Panc1 (cell line): ENCODE measurements at regions not wholly inside any gene's neighbourhood (a gene's known extent, or its start where the extent isn't known, plus 50 kb on each side); places are given as distances from the start of the nearest gene placed in this dataset.

Experiments used
- ATAC-seq: fragments of 200-7000 bp; cut with Tn5 transposase; 2 replicates; pipeline ENCODE4 v1.9.1; 2020; ENCODE audit warnings: mild to moderate bottlenecking, moderate library complexity
- BruUV-seq: library from RNA; stranded (reverse); fragments of 400-500 nt; replicated peaks from 2 replicates; lab custom pipeline; 2021; lab: Mats Ljungman, UMichigan
- CTCF ChIA-PET: fragments of 300-600 bp; sonication (Branson Sonifier 250); formaldehyde crosslinking; loops from one replicate; lab custom pipeline; 2022; ENCODE audit warnings: antibody characterized with exemption; lab: Charles Lee
- POLR2A ChIA-PET: fragments of 300-600 bp; sonication (Branson Sonifier 250); formaldehyde crosslinking; loops from one replicate; lab custom pipeline; 2022; ENCODE audit warnings: antibody characterized with exemption; lab: Charles Lee
- DNase-seq: peaks from one replicate; pipeline ENCODE4 v3.0.0-alpha.2; 2010; ENCODE audit warnings: low read depth, low spot score
- H3K27ac ChIP-seq: 2 replicates; pipeline ENCODE4 v1.5.1; 2011; ENCODE audit warnings: mild to moderate bottlenecking, low read length, inconsistent platforms
- H3K27me3 ChIP-seq: fragments of 200-500 bp; sonication (Bioruptor generic); 2 replicates; pipeline ENCODE4 v1.6.0; 2014; ENCODE audit warnings: low read length, inconsistent platforms; ENCODE audit not compliant: control insufficient read depth, insufficient read depth
- H3K36me3 ChIP-seq: fragments of 200-500 bp; sonication (Bioruptor generic); 2 replicates; pipeline ENCODE4 v1.5.1; 2014; ENCODE audit warnings: inconsistent platforms, mild to moderate bottlenecking, low read length, moderate library complexity; ENCODE audit not compliant: control insufficient read depth, insufficient read depth
- H3K4me1 ChIP-seq: 2 replicates; pipeline ENCODE4 v1.5.1; 2011; ENCODE audit warnings: inconsistent platforms, mild to moderate bottlenecking, low read length, moderate library complexity; ENCODE audit not compliant: control insufficient read depth, insufficient read depth
- H3K4me3 ChIP-seq, 2 experiments: 2 replicates each; pipeline ENCODE4 v1.5.1; 2011 to 2012; ENCODE audit warnings: low read depth in 2 of 2, low read length in 2 of 2, mild to moderate bottlenecking in 2 of 2, inconsistent platforms in 1 of 2, moderate library complexity in 1 of 2
- H3K9me3 ChIP-seq: fragments of 200-500 bp; sonication (Bioruptor generic); 2 replicates; pipeline ENCODE4 v1.5.1; 2014; ENCODE audit warnings: low read depth, mild to moderate bottlenecking, inconsistent platforms, low read length, moderate library complexity; ENCODE audit not compliant: control insufficient read depth, insufficient read depth
- POLR2AphosphoS5 ChIP-seq: IDR thresholded peaks from 2 replicates; pipeline ENCODE4 v1.6.1; 2012; ENCODE audit warnings: mild to moderate bottlenecking, low read depth, low read length, moderate library complexity
- SIN3A ChIP-seq: IDR thresholded peaks from 2 replicates; pipeline ENCODE4 v1.6.1; 2012; ENCODE audit warnings: low read depth, mild to moderate bottlenecking, low read length, moderate library complexity, borderline replicate concordance; ENCODE audit not compliant: insufficient read depth
- TCF7L2 ChIP-seq: IDR thresholded peaks from 2 replicates; pipeline ENCODE4 v1.6.1; 2011; ENCODE audit warnings: mild to moderate bottlenecking, low read depth, low read length, inconsistent platforms
- in situ Hi-C: cut with HindIII; loops from 2 replicates; pipeline ENCODE4 v1.10.0; 2016; ENCODE audit warnings: low sequenced_read_pairs, low pct_unique_long_range_greater_than_20kb
- intact Hi-C: fragments of 100-400 bp; cut with micrococcal nuclease; formaldehyde crosslinking; loops from one replicate; pipeline ENCODE4 v1.10.0; 2022; ENCODE audit not compliant: unreplicated experiment
- TF ChIP-seq, protein P1 (sequence below): fragments of 450-650 bp; IDR thresholded peaks from 2 replicates; pipeline ENCODE4 v1.5.1; 2017; ENCODE audit warnings: mild to moderate bottlenecking
- TF ChIP-seq, protein P2 (sequence below), 2 experiments: IDR thresholded peaks; 2 replicates each; pipeline ENCODE4 v1.6.1; 2011 to 2012; ENCODE audit warnings: low read depth in 2 of 2, control low read depth in 1 of 2, low read length in 1 of 2, mild to moderate bottlenecking in 1 of 2, moderate library complexity in 1 of 2; ENCODE audit not compliant: insufficient read depth in 1 of 2

DNA sequence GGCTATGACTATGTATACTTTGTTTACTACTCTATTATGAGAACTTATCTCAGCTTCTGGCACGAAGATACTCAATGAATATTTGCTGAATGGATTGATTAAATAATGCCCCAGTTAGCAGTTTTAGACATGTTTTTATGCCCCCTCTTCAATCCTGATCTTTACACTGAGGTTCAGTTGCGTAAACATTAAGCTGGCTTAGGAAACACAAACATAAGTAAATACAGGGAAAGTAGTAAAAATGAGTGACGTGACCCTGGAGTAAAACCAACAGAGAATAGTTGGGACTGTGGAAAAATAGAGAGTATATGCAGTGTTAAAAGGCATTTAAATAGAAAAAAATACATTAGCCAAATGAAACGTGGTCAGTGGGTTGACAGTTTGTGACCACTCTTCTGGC lies 387.0 kb upstream of the ACTRT1 start:
- Histone ChIP-seq H3K36me3 (no peaks in the 10 kb centered on the region), H3K27me3 (no peaks in the 10 kb centered on the region), H3K4me3 (no peak overlapping the region), H3K27ac (no peak overlapping the region), H3K9me3 (no peaks in the 10 kb centered on the region), H3K4me1 (no peaks in the 10 kb centered on the region)
- ATAC-seq (no peak), DNase-seq (no peak)
- CTCF ChIA-PET = no interaction called here
- BruUV-seq = no TSS peak
- in situ Hi-C loops (no loop called here), intact Hi-C loops (no loop called here)
- TF ChIP-seq, protein P1, sequence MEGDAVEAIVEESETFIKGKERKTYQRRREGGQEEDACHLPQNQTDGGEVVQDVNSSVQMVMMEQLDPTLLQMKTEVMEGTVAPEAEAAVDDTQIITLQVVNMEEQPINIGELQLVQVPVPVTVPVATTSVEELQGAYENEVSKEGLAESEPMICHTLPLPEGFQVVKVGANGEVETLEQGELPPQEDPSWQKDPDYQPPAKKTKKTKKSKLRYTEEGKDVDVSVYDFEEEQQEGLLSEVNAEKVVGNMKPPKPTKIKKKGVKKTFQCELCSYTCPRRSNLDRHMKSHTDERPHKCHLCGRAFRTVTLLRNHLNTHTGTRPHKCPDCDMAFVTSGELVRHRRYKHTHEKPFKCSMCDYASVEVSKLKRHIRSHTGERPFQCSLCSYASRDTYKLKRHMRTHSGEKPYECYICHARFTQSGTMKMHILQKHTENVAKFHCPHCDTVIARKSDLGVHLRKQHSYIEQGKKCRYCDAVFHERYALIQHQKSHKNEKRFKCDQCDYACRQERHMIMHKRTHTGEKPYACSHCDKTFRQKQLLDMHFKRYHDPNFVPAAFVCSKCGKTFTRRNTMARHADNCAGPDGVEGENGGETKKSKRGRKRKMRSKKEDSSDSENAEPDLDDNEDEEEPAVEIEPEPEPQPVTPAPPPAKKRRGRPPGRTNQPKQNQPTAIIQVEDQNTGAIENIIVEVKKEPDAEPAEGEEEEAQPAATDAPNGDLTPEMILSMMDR = no peak
- POLR2A ChIA-PET = no interaction called here

DNA sequence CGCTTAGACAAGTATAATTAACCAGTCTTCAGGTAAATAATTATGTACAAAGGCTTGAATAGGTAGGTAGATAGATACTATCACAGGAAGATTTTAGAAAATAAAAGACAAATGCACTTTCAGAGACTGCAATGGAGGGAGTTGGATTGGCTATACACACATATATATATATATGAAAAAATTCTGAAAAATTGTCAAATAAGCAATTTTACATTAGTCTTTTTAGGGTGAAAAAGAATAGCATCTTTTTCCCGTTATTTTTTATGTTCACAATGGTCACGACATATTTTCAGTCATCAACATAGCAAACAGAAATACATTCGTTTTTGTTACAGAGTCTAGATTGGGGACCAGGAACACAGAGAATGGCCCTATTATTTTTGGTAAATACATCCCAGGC lies 385.9 kb upstream of the ACTRT1 start:
- no peaks in the 10 kb centered on the region for H3K9me3 ChIP-seq
- no TSS peak for BruUV-seq
- ChIA-PET POLR2A (no interaction called here), CTCF (no interaction called here)
- H3K27ac ChIP-seq = no peak overlapping the region
- no peak overlapping the region for H3K4me3 ChIP-seq
- in situ Hi-C loops = no loop called here
- H3K36me3 ChIP-seq = no peaks in the 10 kb centered on the region
- intact Hi-C loops = no loop called here
- no peak for TF ChIP-seq TCF7L2
- ATAC-seq (no peak), DNase-seq (no peak)
- H3K4me1 ChIP-seq = no peaks in the 10 kb centered on the region
- H3K27me3 ChIP-seq = no peaks in the 10 kb centered on the region

DNA sequence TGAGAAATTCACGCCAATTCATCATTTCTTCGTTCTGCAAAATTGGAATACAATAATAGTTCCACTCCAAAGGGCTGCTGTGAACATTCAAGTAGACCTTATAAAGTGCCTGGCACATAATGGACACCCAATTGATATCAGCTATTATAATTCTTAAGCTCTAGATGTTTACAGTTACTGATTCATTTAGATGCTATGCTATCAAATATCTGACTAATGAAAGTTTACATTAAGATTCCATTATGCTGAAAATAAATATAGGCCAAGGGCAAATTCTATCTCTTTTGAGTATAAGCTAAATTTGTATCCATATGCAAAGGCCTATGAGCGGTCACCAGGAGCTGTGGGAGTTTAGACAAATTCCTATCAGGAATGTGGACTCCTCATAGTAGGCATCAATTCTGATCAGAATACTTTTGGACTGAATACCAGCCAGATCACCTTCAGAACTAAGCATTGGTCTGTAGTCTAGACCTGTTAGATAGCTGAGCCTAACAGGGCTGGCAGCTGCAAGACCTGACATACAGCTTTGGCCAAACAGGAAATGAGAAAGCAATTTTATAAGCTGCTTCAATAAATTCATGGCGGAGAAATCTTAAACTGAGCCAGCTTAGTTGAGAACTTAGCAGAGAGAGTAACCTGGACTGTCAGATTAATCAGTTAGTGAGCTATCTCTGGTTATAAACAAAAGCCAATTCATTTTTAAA lies 384.3 kb upstream of the ACTRT1 start:
- no peak for ATAC-seq
- in situ Hi-C loops = no loop called here
- no peak for DNase-seq
- Histone ChIP-seq H3K9me3 (no peaks in the 10 kb centered on the region), H3K27me3 (no peaks in the 10 kb centered on the region), H3K4me3 (no peak overlapping the region), H3K36me3 (no peaks in the 10 kb centered on the region), H3K4me1 (no peaks in the 10 kb centered on the region), H3K27ac (no peak overlapping the region)
- intact Hi-C loops = no loop called here
- CTCF ChIA-PET = no interaction called here
- TF ChIP-seq TCF7L2 (no peak), POLR2AphosphoS5 (no peak), SIN3A (no peak)
- TF ChIP-seq, protein P1 = no peak
- TF ChIP-seq, protein P2, sequence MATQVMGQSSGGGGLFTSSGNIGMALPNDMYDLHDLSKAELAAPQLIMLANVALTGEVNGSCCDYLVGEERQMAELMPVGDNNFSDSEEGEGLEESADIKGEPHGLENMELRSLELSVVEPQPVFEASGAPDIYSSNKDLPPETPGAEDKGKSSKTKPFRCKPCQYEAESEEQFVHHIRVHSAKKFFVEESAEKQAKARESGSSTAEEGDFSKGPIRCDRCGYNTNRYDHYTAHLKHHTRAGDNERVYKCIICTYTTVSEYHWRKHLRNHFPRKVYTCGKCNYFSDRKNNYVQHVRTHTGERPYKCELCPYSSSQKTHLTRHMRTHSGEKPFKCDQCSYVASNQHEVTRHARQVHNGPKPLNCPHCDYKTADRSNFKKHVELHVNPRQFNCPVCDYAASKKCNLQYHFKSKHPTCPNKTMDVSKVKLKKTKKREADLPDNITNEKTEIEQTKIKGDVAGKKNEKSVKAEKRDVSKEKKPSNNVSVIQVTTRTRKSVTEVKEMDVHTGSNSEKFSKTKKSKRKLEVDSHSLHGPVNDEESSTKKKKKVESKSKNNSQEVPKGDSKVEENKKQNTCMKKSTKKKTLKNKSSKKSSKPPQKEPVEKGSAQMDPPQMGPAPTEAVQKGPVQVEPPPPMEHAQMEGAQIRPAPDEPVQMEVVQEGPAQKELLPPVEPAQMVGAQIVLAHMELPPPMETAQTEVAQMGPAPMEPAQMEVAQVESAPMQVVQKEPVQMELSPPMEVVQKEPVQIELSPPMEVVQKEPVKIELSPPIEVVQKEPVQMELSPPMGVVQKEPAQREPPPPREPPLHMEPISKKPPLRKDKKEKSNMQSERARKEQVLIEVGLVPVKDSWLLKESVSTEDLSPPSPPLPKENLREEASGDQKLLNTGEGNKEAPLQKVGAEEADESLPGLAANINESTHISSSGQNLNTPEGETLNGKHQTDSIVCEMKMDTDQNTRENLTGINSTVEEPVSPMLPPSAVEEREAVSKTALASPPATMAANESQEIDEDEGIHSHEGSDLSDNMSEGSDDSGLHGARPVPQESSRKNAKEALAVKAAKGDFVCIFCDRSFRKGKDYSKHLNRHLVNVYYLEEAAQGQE (IDR thresholded peaks at IDR 0.05; ENCODE audit: insufficient read depth in 1 of 2, low read depth in 2 of 2, low read length in 1 of 2) = no peak
- POLR2A ChIA-PET = interaction anchor here (0.6 kb wide), 1 partner anchor 161 kb away, joined by 4 read pairs; no protein-coding TSS in a partner anchor
- BruUV-seq = no TSS peak
